ENCODE measurements at regions not wholly inside any gene's neighbourhood (a gene's known extent, or its start where the extent isn't known, plus 50 kb on each side); places are given as distances from the start of the nearest gene placed in this dataset.

GRCh38 chr13:105798541-105798940 lies 736.9 kb downstream of the EFNB2 start:
- Histone ChIP-seq H2AFZ (ENCODE audit: low read length) (no peak overlapping the region), H3K4me3 (replicated peaks in 1 of 4; ENCODE audit: control extremely low read depth in 1 of 4, insufficient read depth in 1 of 4, low read depth in 3 of 4, low read length in 4 of 4) (no peak overlapping the region), H3K9me3 (ENCODE audit: control insufficient read depth, insufficient read depth, low read depth, low read length) (no peaks in the 10 kb centered on the region), H3K79me2 (ENCODE audit: control insufficient read depth, insufficient read depth, low read length) (no peaks in the 10 kb centered on the region), H3K4me2 (ENCODE audit: extremely low read depth, insufficient read depth, low read length) (no peak overlapping the region), H3K9ac (ENCODE audit: insufficient read depth, low read length) (no peak overlapping the region), H3K36me3 (ENCODE audit: control insufficient read depth, insufficient read depth, low read length) (no peaks in the 10 kb centered on the region), H3K27ac (ENCODE audit: insufficient read depth, low read length) (no peak overlapping the region), H4K20me1 (ENCODE audit: control insufficient read depth, extremely low read depth, insufficient read depth, low read length) (no peaks in the 10 kb centered on the region), H3K4me1 (ENCODE audit: control insufficient read depth, extremely low read depth, insufficient read depth, low read length) (no peaks in the 10 kb centered on the region), H3K27me3 (ENCODE audit: control insufficient read depth, insufficient read depth, low read length) (no peaks in the 10 kb centered on the region)
- TF ChIP-seq EZH2 (IDR thresholded peaks at IDR 0.05; ENCODE audit: low read length, missing control alignments) (no peak), CTCF (conservative IDR thresholded peaks at IDR 0.05 in 1 of 2, IDR thresholded peaks at IDR 0.05 in 1 of 2; ENCODE audit: low read depth in 1 of 2, low read length in 2 of 2) (no peak)
- DNase-seq (ENCODE audit: low read depth in 2 of 2) = no peak

- Histone ChIP-seq H3K27ac (ENCODE audit: insufficient read depth, low read length) (no peak overlapping the region), H4K20me1 (ENCODE audit: control insufficient read depth, extremely low read depth, insufficient read depth, low read length) (no peaks in the 10 kb centered on the region), H3K4me2 (ENCODE audit: extremely low read depth, insufficient read depth, low read length) (no peak overlapping the region), H2AFZ (ENCODE audit: low read length) (no peak overlapping the region), H3K36me3 (ENCODE audit: control insufficient read depth, insufficient read depth, low read length) (no peaks in the 10 kb centered on the region), H3K9me3 (ENCODE audit: control insufficient read depth, insufficient read depth, low read depth, low read length) (no peaks in the 10 kb centered on the region), H3K9ac (ENCODE audit: insufficient read depth, low read length) (no peak overlapping the region), H3K27me3 (ENCODE audit: control insufficient read depth, insufficient read depth, low read length) (no peaks in the 10 kb centered on the region), H3K4me3 (replicated peaks in 1 of 4; ENCODE audit: control extremely low read depth in 1 of 4, insufficient read depth in 1 of 4, low read depth in 3 of 4, low read length in 4 of 4) (no peak overlapping the region), H3K4me1 (ENCODE audit: control insufficient read depth, extremely low read depth, insufficient read depth, low read length) (no peaks in the 10 kb centered on the region), H3K79me2 (ENCODE audit: control insufficient read depth, insufficient read depth, low read length) (no peaks in the 10 kb centered on the region)
- TF ChIP-seq CTCF (conservative IDR thresholded peaks at IDR 0.05 in 1 of 2, IDR thresholded peaks at IDR 0.05 in 1 of 2; ENCODE audit: low read depth in 1 of 2, low read length in 2 of 2) (no peak), EZH2 (IDR thresholded peaks at IDR 0.05; ENCODE audit: low read length, missing control alignments) (no peak)
- DNase-seq (ENCODE audit: low read depth in 2 of 2) = no peak
Measured at GRCh38 chr13:105796081-105796480, 739.4 kb downstream of the EFNB2 start.

- Histone ChIP-seq H3K27ac (ENCODE audit: insufficient read depth, low read length) (no peak overlapping the region), H3K4me2 (ENCODE audit: extremely low read depth, insufficient read depth, low read length) (no peak overlapping the region), H2AFZ (ENCODE audit: low read length) (no peak overlapping the region), H3K79me2 (ENCODE audit: control insufficient read depth, insufficient read depth, low read length) (no peaks in the 10 kb centered on the region), H3K9ac (ENCODE audit: insufficient read depth, low read length) (no peak overlapping the region), H3K4me3 (replicated peaks in 1 of 4; ENCODE audit: control extremely low read depth in 1 of 4, insufficient read depth in 1 of 4, low read depth in 3 of 4, low read length in 4 of 4) (no peak overlapping the region), H3K4me1 (ENCODE audit: control insufficient read depth, extremely low read depth, insufficient read depth, low read length) (no peaks in the 10 kb centered on the region), H3K9me3 (ENCODE audit: control insufficient read depth, insufficient read depth, low read depth, low read length) (no peaks in the 10 kb centered on the region), H3K36me3 (ENCODE audit: control insufficient read depth, insufficient read depth, low read length) (no peaks in the 10 kb centered on the region), H3K27me3 (ENCODE audit: control insufficient read depth, insufficient read depth, low read length) (no peaks in the 10 kb centered on the region), H4K20me1 (ENCODE audit: control insufficient read depth, extremely low read depth, insufficient read depth, low read length) (no peaks in the 10 kb centered on the region)
- no peak for TF ChIP-seq CTCF (conservative IDR thresholded peaks at IDR 0.05 in 1 of 2, IDR thresholded peaks at IDR 0.05 in 1 of 2; ENCODE audit: low read depth in 1 of 2, low read length in 2 of 2)
- TF ChIP-seq EZH2 (IDR thresholded peaks at IDR 0.05; ENCODE audit: low read length, missing control alignments) = no peak
- DNase-seq (ENCODE audit: low read depth in 2 of 2) = no peak
Measured at GRCh38 chr13:105790923-105791322, 744.5 kb downstream of the EFNB2 start.
